Stimulated activated CD4-positive, alpha-beta T cell treated with anti-CD3 and anti-CD28 coated beads, Interleukin-12 subunit alpha, Interleukin-12 subunit beta, amount 100 ng/mL, for 48 hours (primary cell): ENCODE measurements at regions not wholly inside any gene's neighbourhood (a gene's known extent, or its start where the extent isn't known, plus 50 kb on each side); places are given as distances from the start of the nearest gene placed in this dataset.

Experiments used
- DNase-seq, 3 donors: peaks; one replicate each; pipeline ENCODE4 v3.0.0-alpha.2; 2020; ENCODE audit warnings: low read depth in 2 of 3, low spot score in 1 of 3

DNA sequence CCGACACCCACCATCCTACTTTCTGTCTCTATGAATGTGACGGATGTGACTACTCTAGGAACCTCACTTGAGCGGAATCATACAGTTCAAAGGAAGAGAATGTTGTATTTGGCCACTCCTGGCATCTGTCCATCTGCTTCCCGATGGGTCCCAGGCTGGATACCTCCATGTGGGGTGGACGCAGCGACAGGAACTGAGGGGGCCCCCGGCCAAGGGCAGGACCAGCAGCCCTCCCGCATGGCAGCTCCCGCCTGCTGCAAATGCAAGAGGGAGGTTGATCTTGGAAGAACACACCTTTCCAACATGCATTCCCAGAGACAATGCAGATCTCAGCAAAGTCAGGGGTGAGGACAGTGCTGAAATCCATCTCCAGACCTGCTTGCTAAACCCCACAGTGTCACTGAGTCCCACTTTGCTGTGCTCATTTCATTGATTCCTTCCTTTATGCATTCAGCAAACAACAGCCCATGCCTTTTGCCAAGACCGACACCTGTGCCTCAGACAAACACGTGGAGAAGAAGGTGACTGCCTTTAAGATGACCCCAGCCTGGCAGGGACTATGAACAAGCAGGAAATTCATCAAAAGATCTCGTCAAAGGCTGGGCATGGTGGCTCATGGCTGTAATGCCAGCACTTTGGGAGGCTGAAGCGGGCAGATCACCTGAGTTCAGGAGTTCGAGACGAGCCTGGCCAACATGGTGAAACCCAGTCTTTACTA, 246.2 kb downstream of the CTTN start:
- no peak for DNase-seq

DNA sequence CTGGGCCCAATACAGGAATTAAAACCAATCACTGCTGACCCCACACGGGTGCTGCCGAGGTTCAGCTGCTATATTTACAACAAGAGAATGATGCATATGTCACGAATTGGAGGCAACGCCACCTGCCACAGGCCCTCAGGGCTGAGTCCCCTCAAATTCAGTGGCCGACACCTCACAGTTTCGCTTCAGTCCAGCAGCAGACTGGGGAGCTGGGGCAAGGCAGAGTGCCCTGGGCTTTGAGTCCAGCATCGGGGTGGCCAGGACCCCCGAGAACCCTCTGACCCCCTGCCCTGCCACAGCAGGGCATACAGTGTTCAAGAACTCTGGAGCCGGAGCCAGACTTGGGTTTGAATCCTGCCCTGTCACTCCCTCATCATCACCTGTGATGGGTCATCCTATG, 247.2 kb downstream of the CTTN start:
- DNase-seq: no peak

DNA sequence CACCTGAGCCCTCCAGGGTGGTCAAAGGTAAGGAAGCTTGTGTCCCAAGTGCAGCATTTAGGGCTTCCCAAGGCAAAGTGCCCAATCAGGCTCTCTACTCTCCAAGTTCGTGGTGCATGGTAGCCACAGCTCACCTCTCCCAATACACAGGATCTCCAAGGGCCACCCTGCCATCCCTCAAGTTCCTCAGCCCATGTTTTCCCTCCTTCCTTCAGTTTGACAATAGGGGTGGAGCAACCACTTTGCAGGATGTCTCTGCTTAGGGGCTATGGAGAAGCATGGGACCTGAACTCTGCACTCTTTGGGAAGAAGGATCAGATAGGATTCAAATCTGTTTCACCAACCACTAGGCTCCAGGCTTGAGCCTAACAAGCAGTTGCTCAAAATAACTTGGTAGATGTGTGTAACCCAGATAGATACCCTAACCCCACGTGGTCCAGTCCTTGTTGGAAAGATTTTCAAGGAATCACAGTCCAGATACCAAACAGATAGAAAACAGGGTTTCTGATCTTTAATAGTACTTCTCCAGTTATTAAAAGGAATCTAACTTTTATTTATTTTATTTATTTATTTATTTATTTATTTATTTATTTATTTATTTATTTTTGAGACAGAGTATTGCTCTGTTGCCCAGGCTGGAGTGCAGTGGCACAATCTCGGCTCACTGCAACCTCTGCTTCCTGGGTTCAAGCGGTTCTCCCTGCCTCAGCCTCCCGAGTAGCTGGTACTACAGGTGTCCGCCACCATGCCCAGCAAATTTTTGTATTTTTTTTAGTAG, 248.1 kb downstream of the CTTN start:
- DNase-seq: no peak

DNA sequence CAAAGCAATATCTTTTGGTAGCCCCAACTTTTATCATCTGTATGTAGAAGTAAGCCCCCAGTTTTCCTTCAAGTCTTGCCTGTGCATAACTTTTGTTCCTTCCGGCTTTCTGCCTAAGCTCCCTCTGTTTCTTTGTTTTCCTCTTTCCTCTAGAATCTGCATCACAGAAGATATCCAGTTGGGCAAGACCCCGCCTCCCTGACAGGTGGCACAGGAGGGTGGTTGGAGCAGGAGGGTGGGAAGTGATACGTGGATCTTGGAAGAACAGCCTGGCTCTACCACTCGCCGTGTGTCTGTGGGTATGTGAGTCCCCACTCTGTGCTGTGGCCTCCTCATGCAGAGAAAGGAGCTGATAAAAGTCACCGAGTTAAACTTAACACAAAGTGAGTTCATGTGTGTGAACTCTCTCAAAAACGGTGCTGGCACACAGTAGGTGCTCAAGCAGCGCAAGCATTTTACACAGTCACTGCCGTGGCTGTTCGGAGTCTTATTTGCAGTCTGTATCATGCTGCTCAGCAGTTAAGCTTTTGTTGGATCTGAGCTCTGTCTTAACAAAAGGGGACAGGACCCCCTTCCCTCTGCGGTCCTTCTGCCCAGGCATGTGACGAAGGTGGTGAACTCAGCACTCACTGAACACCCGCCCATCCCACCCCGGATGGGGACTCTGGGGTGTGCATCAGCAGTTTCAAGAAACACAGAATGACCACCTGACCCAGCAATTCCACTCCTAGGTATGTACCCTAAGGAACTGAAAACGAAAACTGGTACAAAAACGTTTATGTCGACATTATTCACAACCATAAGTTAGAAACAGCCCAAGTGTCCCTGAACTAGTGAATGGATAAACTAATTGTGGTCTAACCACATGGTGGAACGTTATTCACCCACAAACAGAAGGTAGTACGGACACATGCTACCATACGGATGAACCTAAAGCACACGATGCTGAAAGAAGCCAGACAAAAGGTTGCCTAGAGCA, 249.1 kb downstream of the CTTN start:
- no peak for DNase-seq

DNA sequence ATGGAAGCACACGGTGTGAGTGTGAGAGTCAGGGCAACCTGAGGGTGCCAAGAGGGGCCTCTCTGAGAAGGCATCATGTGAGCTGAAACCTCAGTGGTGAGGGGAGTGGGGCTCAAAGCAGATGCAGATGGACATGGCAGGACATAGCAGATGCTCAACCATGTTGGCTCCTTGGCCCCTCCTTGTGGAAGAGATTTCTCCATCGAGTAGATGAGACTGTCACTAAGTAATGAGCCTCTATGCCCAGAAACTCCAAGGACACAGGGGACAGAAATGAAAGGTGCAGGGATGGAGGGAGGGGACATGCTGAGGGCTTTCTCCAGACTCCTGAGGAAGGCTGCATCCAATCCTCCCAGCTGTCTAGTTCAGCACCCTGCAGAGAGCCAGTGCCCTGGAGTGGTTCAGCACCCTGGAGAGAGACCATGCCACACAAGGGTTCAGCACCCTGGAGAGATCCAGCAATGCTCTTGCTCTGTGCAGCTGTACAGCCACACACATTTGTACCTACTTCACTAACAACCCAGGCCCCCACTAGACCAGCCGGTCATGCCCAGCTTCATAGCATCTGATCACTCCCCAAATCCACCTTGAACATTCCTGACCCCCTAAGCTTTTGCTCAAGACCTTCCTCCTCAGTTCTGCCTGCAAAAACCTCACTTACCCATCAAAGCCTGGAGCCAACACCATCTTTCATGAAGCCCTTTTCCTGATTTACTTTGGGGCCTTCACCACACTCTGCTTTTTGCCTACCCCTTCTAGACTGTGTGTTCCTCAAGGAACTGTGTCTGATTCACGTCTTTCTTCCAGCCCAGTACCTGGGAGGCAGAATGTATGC, 252.0 kb downstream of the CTTN start:
- DNase-seq: peak; percentile 4 to 54 (median 23)

DNA sequence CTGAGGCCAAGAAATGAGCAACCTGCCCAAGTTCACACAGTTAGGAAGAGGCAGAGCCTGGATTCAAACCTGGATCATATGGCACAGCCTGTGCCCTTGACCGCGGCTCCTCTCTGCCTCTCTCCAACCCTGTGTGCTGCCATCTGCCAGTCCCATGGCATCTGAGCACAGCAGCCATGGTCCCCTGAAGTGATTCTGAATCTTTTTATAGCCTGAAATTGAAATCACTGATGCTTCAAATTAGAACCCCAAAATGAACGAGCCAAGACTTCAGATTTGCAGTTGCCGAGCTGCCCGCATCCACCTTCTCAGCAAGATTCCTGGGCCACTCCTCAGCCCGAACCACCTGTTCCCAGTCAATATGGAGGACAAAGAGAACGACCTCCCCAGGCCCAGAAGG, 252.7 kb downstream of the CTTN start:
- no peak for DNase-seq

DNA sequence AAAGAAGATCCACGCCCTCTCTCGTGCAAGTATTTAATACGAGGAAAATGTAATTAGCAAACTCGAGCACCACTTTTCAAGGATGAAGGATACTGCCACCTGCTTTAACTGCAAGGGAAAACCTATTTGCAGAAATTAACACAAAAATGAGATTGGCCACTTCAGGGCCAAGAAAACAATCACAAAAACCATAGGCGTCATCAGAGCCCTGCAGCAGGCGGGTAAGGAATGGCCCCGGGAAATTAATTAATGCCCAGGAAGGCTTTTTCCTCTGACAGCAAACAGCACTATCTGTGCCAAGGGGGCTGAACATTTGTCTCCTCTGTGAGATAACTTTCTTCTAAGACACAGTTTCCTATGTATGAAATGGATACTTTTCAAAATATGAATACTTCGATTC, 255.7 kb downstream of the CTTN start:
- DNase-seq: no peak

DNA sequence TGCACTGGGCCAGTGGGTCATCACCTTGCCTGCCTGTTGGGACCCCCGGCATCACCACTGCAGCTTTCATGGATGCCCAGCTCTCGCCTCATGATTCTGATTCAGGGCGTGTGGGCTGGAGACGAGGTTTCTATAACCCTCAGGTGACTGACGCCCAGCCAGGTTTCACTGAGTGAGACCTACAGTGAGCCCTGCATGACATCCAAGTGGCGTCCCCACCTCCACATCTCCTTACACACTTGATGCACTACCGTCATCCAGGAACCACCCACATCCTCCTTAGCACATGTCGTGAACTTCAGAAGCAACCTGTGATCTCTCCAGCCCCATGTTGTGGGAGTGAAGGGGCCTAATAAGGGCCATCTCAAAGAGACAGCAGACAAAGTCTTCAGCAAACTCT, 257.5 kb downstream of the CTTN start:
- no peak for DNase-seq

DNA sequence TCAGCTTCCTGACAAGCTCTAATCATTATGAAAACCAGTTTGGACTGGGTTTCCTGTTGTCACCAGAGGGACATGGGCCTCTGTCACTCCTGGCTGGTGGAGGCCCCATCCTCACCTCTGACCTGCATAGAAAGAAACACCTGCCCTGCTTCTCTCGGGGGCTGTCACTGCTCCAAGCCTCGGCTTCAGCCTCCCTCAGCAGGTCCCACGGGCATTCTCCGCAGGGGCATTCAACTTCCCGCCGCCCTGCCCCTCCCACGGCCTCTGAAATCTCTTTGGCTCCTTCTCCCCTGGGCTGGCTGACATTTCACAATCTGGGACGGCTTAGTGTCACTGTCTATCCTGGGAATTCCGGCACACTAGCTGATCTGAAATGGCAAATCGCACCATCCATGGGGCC, 257.9 kb downstream of the CTTN start:
- DNase-seq: no peak

DNA sequence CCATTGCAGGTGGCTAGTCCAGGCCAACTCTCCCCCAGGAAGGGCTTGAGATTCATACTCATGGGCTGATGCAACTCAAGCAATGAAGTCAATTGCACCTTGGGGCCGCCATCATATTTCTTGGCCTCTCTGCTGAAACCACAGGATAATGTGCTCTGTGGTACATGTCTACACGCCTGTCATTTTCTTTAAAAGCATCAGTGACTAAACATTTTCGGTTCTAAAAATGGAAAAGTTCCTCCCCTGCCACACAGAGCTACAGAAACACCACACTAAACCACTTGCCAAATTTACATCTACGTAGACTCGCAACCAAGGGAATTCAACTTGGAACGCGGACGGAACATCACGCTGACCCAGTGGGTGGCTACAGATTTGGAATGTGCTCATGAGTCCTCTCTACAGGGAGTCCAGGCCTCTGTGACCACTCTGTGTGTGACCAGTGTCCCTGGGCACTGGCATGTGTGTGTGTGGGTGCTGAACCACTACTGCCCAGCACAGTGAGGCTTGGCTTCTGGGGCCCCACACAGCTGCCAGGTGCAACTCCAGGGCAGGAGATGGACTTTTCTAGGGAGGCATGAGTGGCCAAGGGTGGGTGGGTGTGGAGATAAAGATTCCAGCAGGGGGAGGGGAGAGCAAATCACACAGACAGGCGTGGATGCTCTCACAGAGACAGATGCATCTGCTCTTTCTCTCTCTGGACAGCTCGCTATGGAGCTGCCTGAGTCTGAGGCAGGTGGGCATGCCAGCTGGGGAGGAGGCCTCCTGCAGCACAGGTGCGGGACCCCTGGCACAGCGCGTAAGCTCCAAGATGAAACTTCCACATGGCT, 261.9 kb downstream of the CTTN start:
- DNase-seq: no peak

DNA sequence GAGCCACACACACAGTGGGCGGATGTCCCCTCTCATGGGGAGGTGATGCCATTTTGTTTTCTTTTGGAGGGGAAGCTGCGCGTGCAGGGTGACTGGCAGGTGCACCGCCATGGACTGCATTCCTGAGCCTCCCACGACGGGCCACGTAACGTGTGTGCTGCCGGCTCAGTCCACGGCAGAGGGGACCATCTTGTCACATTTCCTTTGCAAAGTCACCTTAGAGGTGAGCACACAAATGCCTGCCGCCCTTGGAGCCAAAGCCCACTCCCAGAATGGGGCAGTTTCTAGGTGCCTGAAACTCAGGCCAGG, 262.5 kb downstream of the CTTN start:
- no peak for DNase-seq

DNA sequence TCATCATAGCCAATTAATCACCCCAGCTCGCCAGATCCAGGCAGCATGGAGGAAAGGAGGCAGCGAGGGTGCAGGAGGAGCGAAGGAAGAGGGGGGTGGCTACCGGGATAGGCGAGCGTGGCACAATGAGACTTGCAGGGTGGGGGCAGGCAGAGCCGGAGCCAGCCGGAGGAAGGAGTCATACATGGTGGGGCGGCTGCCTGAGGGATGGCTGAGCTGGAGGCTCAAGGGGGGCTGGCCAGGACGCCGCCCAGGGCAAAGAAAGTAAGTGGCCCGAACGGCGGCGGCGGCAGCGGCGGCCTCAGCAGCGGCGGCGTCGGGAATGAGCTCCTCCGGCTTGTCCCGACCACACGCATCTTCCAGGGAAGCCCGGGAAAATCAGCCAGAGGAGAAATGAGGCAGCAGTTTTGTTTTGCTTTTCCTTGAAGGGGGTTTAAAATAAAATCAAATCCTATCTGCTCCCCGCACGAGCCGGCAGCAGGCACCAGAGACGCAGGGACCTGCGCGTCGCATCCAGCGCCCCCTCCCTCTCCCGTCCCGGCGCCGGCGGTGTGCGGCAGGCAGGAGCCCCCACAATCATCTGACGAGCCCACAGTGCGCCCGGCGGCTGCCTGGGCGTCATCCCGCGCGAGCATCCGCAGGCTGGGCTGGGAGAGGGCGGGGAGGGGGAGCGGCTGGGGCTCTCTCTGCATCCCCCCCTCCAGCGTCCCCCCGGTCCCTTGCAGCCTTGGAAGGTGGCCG, 263.6 kb downstream of the CTTN start:
- no peak for DNase-seq

DNA sequence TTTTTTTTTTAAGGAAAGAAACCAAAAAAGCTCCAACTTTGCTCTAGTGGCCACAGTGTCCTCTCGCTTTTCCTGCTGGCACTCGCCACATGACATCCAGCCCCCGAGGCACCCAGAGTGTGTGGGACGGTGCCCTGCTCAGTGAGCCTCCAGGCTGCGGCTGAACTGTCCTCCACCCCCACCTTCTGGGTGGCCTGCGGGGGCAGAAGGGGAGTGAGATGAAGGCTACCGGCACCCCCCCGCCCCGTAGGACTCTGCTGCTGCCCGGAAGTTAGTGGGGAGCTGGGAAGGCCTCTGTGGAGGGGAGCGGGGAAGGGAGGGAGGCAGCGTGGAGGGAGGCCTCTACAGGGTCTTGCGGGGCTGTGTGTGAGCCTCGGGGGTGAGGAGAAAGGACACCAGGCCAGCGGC, 264.4 kb downstream of the CTTN start:
- DNase-seq: no peak

DNA sequence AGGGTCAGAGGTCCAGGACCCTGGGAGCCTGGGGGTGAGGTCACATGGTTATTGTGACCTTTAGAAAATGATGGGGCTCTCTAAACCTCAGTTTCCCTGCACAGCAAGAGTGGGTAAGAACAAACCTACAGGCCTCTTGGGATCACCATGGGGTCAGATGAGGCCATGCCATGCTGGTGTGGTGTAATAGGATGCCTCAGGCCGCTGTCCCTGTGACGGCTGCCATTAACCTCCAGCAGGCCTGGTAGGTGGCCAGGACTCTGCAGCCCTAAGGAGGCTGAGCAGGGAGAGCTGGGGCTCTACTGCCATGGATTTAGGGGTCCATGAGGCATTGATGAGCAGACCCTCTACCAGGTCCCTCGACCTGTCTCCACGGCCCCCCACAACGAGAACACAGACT, 265.5 kb downstream of the CTTN start:
- DNase-seq: no peak

DNA sequence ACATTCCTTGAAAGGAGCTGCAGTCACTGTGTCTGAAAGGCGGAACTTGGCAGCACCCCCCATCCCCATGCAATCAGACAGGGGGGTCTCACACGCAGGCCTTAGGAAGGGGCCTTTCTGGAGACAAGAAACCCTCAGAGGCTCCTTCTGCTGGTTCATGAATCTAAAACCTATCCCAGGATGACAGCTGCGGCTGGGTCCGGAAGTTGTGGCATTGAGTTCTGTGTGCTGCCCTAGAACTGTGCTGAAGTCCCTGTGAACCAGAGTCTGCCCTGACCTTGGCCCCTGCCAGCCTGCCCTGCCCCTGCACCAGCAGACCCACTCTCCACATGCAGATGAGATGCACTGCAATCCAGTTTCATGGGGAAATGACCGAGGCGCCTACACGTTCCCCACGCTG, 268.0 kb downstream of the CTTN start:
- no peak for DNase-seq

DNA sequence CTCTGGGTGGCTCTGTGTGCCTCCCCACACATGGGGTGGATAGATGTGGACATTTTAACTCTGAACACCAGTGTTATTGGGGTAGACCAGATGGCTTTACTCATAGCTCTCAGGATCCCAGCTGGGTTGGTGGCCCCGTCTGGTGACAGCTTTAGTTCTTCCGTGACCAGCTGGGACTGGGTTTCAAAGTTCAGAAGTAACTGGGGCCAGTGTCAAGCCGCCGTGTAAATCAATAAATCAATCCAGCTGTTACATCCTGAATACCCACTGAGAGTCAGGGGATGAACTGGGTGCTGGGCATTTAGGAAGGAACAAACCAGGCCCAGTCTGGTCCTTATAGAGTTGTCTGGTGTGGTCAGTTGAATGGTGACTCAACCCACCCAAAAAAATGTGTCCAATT, 269.4 kb downstream of the CTTN start:
- DNase-seq: no peak

DNA sequence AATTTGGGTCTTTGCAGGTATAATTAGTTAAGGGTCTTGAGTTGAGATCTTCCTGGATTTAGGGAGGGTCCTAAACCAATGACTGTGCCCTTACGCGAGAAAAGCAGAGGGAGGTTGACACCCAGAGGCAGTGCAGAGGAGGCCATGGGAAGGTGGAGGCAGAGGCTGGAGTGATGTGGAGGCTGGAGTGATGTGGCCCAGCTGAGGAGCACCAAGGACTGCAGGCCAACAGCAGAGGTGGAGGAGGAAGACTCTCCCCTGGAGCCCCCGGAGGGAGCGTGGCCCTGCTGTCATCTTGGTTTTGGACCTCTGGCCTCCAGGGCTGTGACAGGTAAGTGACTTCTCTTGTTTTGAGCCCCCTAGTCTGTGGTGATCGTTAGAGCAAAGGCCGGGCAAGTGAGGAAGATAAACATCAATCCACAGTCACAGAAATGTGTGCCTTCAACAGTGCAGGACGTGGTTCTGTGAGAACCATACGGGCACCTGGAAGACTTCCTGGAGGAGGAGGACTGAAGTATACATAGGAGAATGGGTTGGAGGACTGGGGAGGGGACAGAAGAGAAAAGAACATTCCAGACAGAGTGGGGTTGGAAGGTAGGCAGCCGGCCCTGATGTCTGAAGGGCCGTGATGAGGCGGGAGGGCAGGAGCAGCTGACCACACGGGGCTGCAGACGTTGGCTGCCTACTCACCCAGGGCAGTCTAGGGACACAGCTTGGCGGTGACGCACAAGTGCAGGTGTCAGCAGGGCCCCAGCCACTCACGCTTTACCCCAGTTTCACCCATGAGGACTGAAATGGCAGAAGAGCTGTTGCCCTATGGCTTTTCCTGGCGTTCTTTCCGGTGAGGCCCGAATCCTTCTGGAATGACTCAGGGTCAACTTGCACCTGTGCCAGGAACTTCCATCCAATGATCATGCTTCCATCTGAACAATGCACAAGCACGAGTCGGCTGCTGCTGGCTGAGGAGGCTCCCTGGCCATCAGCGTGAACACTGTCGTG, 270.2 kb downstream of the CTTN start:
- DNase-seq: no peak

DNA sequence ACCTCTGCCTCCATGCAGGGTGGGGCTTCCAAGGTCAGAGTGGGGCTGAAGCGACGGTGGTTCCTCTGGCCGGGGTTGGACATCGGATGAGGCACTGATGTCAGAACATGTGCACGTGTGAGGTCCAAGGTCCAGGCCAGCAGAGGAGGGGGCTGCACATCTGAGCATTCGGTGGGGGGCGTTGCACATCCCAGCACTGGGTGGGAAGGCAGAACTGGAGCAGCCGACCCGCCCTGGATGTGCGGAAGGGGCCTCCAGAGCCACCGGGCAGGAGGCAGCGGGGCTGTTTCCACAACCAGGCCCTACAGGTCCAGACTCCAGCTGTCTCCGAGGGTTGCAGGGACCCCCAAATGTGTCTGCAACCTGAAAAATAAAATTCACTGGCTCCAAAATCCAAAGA, 271.0 kb downstream of the CTTN start:
- no peak for DNase-seq
